Liver (tissue), 8 donors: ENCODE measurements at regions not wholly inside any gene's neighbourhood (a gene's known extent, or its start where the extent isn't known, plus 50 kb on each side); places are given as distances from the start of the nearest gene placed in this dataset.
"Not testable (repeated sequence)": the region's sequence is repeated elsewhere in the genome, so short reads cannot be mapped to it uniquely, and the experiment has no call there.

Experiments used
- DNase-seq: peaks from one replicate; pipeline ENCODE4 v3.0.0-alpha.2; 2017; ENCODE audit warnings: low spot score
- H3K27ac ChIP-seq, 2 donors: one replicate each; pipeline ENCODE4 v1.7.0; 2013; ENCODE audit warnings: inconsistent platforms in 2 of 2, low read length in 2 of 2, control low read depth in 1 of 2, low read depth in 1 of 2, mild to moderate bottlenecking in 1 of 2
- H3K27me3 ChIP-seq, 4 donors: one replicate each; pipeline versions ENCODE4 v1.6.1 to v1.7.0; 2013; ENCODE audit warnings: low read length in 3 of 4, inconsistent platforms in 1 of 4, mild to moderate bottlenecking in 1 of 4, moderate library complexity in 1 of 4; ENCODE audit not compliant: control insufficient read depth in 4 of 4, insufficient read depth in 4 of 4
- H3K36me3 ChIP-seq, 4 donors: one replicate each; pipeline versions ENCODE4 v1.6.1 to v1.7.0; 2013; ENCODE audit warnings: low read length in 3 of 4, mild to moderate bottlenecking in 3 of 4, low read depth in 1 of 4, moderate library complexity in 1 of 4; ENCODE audit not compliant: control insufficient read depth in 4 of 4, insufficient read depth in 3 of 4
- H3K4me1 ChIP-seq, 4 donors: one replicate each; pipeline versions ENCODE4 v1.6.1 to v1.7.0; 2013; ENCODE audit warnings: low read length in 3 of 4, mild to moderate bottlenecking in 3 of 4, moderate library complexity in 1 of 4; ENCODE audit not compliant: control insufficient read depth in 4 of 4, insufficient read depth in 4 of 4
- H3K4me3 ChIP-seq, 3 donors: one replicate each; pipeline versions ENCODE4 v1.6.1 to v1.7.0; 2013; ENCODE audit warnings: low read length in 3 of 3, control low read depth in 1 of 3, low read depth in 1 of 3, mild to moderate bottlenecking in 1 of 3
- H3K9ac ChIP-seq, 2 donors: one replicate each; pipeline ENCODE4 v1.7.0; 2013; ENCODE audit warnings: low read length in 2 of 2, mild to moderate bottlenecking in 2 of 2, moderate library complexity in 2 of 2, control low read depth in 1 of 2, low read depth in 1 of 2
- H3K9me3 ChIP-seq, 4 donors: one replicate each; pipeline versions ENCODE4 v1.6.1 to v1.7.0; 2013; ENCODE audit warnings: low read length in 3 of 4; ENCODE audit not compliant: control insufficient read depth in 4 of 4
- CTCF ChIP-seq: fragments of 150-350 bp; IDR thresholded peaks from 2 replicates; pipeline ENCODE4 v1.5.1; 2017; ENCODE audit warnings: improper control_type of control experiment, low read depth, low read length; ENCODE audit not compliant: missing input control
- FOXA2 ChIP-seq: IDR thresholded peaks from 2 replicates; pipeline ENCODE4 v1.6.1; 2016; ENCODE audit warnings: antibody characterized with exemption
- HNF4G ChIP-seq: IDR thresholded peaks from 2 replicates; pipeline ENCODE4 v1.6.1; 2016; ENCODE audit warnings: antibody characterized with exemption
- JUND ChIP-seq, 2 donors: IDR thresholded peaks; 2 replicates each; pipeline ENCODE4 v1.6.1; 2016; ENCODE audit warnings: antibody characterized with exemption in 2 of 2
- MAX ChIP-seq: IDR thresholded peaks from 2 replicates; pipeline ENCODE4 v1.6.1; 2016; ENCODE audit warnings: antibody characterized with exemption
- NR2F2 ChIP-seq: IDR thresholded peaks from 2 replicates; pipeline ENCODE4 v1.6.1; 2016; ENCODE audit warnings: antibody characterized with exemption
- RAD21 ChIP-seq, 2 donors: IDR thresholded peaks; 2 replicates each; pipeline ENCODE4 v1.6.1; 2016; ENCODE audit warnings: antibody characterized with exemption in 2 of 2, mild to moderate bottlenecking in 2 of 2
- RXRA ChIP-seq, 2 donors: IDR thresholded peaks; 2 replicates each; pipeline ENCODE4 v1.6.1; 2017 to 2018; ENCODE audit warnings: antibody characterized with exemption in 2 of 2, mild to moderate bottlenecking in 1 of 2
- SP1 ChIP-seq: IDR thresholded peaks from 2 replicates; pipeline ENCODE4 v1.6.1; 2018; ENCODE audit warnings: antibody characterized with exemption, mild to moderate bottlenecking
- TAF1 ChIP-seq: conservative IDR thresholded peaks from 2 replicates; pipeline ENCODE4 v1.6.1; 2016; ENCODE audit warnings: antibody characterized with exemption, mild to moderate bottlenecking
- YY1 ChIP-seq: IDR thresholded peaks from 2 replicates; pipeline ENCODE4 v1.6.1; 2016; ENCODE audit warnings: antibody characterized with exemption, mild to moderate bottlenecking
- WGBS: extraction: QIAGEN DNeasy Blood & Tissue Kit; methylation state at CpG from one replicate; pipeline ENCODE4 v1.1.7; 2013; 5-methylcytosine and 5-hydroxymethylcytosine counted together
- TF ChIP-seq, protein P1 (sequence below): IDR thresholded peaks from 2 replicates; pipeline ENCODE4 v1.6.1; 2016; ENCODE audit warnings: antibody characterized with exemption
- TF ChIP-seq, protein P2 (sequence below): IDR thresholded peaks from 2 replicates; pipeline ENCODE4 v1.6.1; 2016; ENCODE audit warnings: antibody characterized with exemption
- donor health status: healthy.
- donor health status: healthy.
- donor health status: healthy.
- donor health status: healthy.
- donor health status: healthy.

- H3K9ac ChIP-seq = no peak overlapping the region
- H3K4me3 ChIP-seq = no peak overlapping the region
- H3K27me3 ChIP-seq = no peaks in the 10 kb centered on the region
- H3K27ac ChIP-seq = no peak overlapping the region
- DNase-seq = peak; percentile 76
- H3K36me3 ChIP-seq = no peaks in the 10 kb centered on the region
- TF ChIP-seq SP1 (no peak), TAF1 (no peak), JUND (IDR thresholded peaks at IDR 0.05) (no peak), HNF4G (no peak), FOXA2 (no peak), CTCF (peak; percentile 82), NR2F2 (no peak), RAD21 (IDR thresholded peaks at IDR 0.05) (peak; percentile 94 to 95), MAX (no peak)
- TF ChIP-seq, protein P1, sequence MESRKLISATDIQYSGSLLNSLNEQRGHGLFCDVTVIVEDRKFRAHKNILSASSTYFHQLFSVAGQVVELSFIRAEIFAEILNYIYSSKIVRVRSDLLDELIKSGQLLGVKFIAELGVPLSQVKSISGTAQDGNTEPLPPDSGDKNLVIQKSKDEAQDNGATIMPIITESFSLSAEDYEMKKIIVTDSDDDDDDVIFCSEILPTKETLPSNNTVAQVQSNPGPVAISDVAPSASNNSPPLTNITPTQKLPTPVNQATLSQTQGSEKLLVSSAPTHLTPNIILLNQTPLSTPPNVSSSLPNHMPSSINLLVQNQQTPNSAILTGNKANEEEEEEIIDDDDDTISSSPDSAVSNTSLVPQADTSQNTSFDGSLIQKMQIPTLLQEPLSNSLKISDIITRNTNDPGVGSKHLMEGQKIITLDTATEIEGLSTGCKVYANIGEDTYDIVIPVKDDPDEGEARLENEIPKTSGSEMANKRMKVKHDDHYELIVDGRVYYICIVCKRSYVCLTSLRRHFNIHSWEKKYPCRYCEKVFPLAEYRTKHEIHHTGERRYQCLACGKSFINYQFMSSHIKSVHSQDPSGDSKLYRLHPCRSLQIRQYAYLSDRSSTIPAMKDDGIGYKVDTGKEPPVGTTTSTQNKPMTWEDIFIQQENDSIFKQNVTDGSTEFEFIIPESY = no peak
- TF ChIP-seq, protein P2, sequence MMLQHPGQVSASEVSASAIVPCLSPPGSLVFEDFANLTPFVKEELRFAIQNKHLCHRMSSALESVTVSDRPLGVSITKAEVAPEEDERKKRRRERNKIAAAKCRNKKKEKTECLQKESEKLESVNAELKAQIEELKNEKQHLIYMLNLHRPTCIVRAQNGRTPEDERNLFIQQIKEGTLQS = no peak
- H3K9me3 ChIP-seq = no peaks in the 10 kb centered on the region
- peaks cover 0 to 9% (median 5%) of the 10 kb centered on the region in 4 donors for H3K4me1 ChIP-seq
- WGBS = 10% methylated on average over 6 of the region's 6 CpGs
Observed at GRCh38 chr13:27359199-27359821, 65.1 kb upstream of the GTF3A start.

- Histone ChIP-seq H3K27ac (no peak overlapping the region), H3K9me3 (no peaks in the 10 kb centered on the region), H3K36me3 (no peaks in the 10 kb centered on the region), H3K4me1 (peaks cover 0 to 9% (median 5%) of the 10 kb centered on the region in 4 donors), H3K9ac (no peak overlapping the region), H3K4me3 (no peak overlapping the region), H3K27me3 (no peaks in the 10 kb centered on the region)
- no peak for TF ChIP-seq JUND (IDR thresholded peaks at IDR 0.05)
- DNase-seq = no peak
- WGBS = 85% methylated on average over 9 of the region's 9 CpGs
Observed at GRCh38 chr13:27360562-27360961, 63.9 kb upstream of the GTF3A start.

GRCh38 chr13:27362064-27362751 is 62.2 kb upstream of the GTF3A start:
- H3K9ac ChIP-seq = peak overlapping the region; percentile 1 to 33
- H3K4me3 ChIP-seq = peak overlapping the region; percentile 45 to 54 (median 48)
- peak; percentile 87 for DNase-seq
- peak; percentile 36 for TF ChIP-seq YY1
- no peak for TF ChIP-seq JUND (IDR thresholded peaks at IDR 0.05)
- TF ChIP-seq RAD21 (IDR thresholded peaks at IDR 0.05) = peak; percentile 97 to 99
- TF ChIP-seq RXRA (IDR thresholded peaks at IDR 0.05) = peak; percentile 42 to 52
- peak; percentile 19 for TF ChIP-seq SP1
- TF ChIP-seq CTCF = peak; percentile 97
- TF ChIP-seq HNF4G = no peak
- H3K27ac ChIP-seq = no peak overlapping the region
- 5% methylated on average over 36 of the region's 36 CpGs for WGBS
- peaks cover 3 to 11% (median 6%) of the 10 kb centered on the region in 4 donors for H3K4me1 ChIP-seq
- H3K36me3 ChIP-seq = no peaks in the 10 kb centered on the region
- no peaks in the 10 kb centered on the region for H3K9me3 ChIP-seq
- H3K27me3 ChIP-seq = no peaks in the 10 kb centered on the region

GRCh38 chr13:27363637-27364036 is 60.8 kb upstream of the GTF3A start:
- H3K27ac ChIP-seq, H3K27me3 ChIP-seq, DNase-seq, H3K36me3 ChIP-seq, H3K4me3 ChIP-seq, H3K9ac ChIP-seq, H3K9me3 ChIP-seq: not testable (repeated sequence)
- H3K4me1 ChIP-seq = peaks cover 3 to 19% (median 12%) of the 10 kb centered on the region in 4 donors
- 74% methylated on average over 5 of the region's 5 CpGs for WGBS
